HAP-1 (cell line): ENCODE measurements at regions not wholly inside any gene's neighbourhood (a gene's known extent, or its start where the extent isn't known, plus 50 kb on each side); places are given as distances from the start of the nearest gene placed in this dataset.

Experiments
- DNase-seq, 2 experiments: peaks; one replicate each; pipeline ENCODE4 v3.0.0-alpha.2; 2016 to 2020; ENCODE audit warnings: low spot score in 2 of 2
- H3K27me3 ChIP-seq: fragments of 250-450 bp; sonication (Bioruptor Pico); 2 replicates; pipeline ENCODE4 v1.5.1; 2020; ENCODE audit warnings: low read depth, mild to moderate bottlenecking, moderate library complexity
- H3K36me3 ChIP-seq: fragments of 250-450 bp; sonication (Bioruptor Pico); replicated peaks from 2 replicates; pipeline ENCODE4 v1.5.1; 2020; ENCODE audit warnings: mild to moderate bottlenecking
- H3K4me1 ChIP-seq: fragments of 250-450 bp; sonication (Bioruptor Pico); 2 replicates; pipeline ENCODE4 v1.5.1; 2020; ENCODE audit warnings: mild to moderate bottlenecking
- H3K4me3 ChIP-seq: fragments of 250-450 bp; sonication (Bioruptor Pico); 2 replicates; pipeline ENCODE4 v1.5.1; 2020; ENCODE audit warnings: mild to moderate bottlenecking, moderate library complexity
- H3K9me3 ChIP-seq: fragments of 250-450 bp; sonication (Bioruptor Pico); 2 replicates; pipeline ENCODE4 v1.5.1; 2020; ENCODE audit warnings: mild to moderate bottlenecking, moderate library complexity
- in situ Hi-C: fragments of 300-500 bp; cut with MboI; formaldehyde crosslinking; loops from 3 replicates; pipeline ENCODE4 v1.14.3; 2020; ENCODE audit warnings: low sequenced_read_pairs, inconsistent platforms, mixed read lengths

GRCh38 chr2:144597388-144597787, 77.5 kb upstream of the ZEB2 start:
- Histone ChIP-seq H3K27me3 (no peaks in the 10 kb centered on the region), H3K9me3 (no peaks in the 10 kb centered on the region), H3K36me3 (no peaks in the 10 kb centered on the region), H3K4me1 (peaks cover 16% of the 10 kb centered on the region), H3K4me3 (no peak overlapping the region)
- no peak for DNase-seq
- in situ Hi-C loops: no loop called here

GRCh38 chr2:144596073-144596871, 76.4 kb upstream of the ZEB2 start:
- H3K4me3 ChIP-seq: no peak overlapping the region
- H3K36me3 ChIP-seq: no peaks in the 10 kb centered on the region
- H3K4me1 ChIP-seq: peaks cover 16% of the 10 kb centered on the region
- H3K27me3 ChIP-seq: no peaks in the 10 kb centered on the region
- in situ Hi-C loops: no loop called here
- DNase-seq: peak; percentile 3 to 15
- H3K9me3 ChIP-seq: no peaks in the 10 kb centered on the region

- Histone ChIP-seq H3K4me1 (peaks cover 16% of the 10 kb centered on the region), H3K27me3 (no peaks in the 10 kb centered on the region), H3K4me3 (no peak overlapping the region), H3K36me3 (no peaks in the 10 kb centered on the region), H3K9me3 (no peaks in the 10 kb centered on the region)
- in situ Hi-C loops: no loop called here
- DNase-seq: no peak
Measured at GRCh38 chr2:144595686-144596072, 75.8 kb upstream of the ZEB2 start.

- in situ Hi-C loops: no loop called here
- Histone ChIP-seq H3K4me1 (peaks cover 16% of the 10 kb centered on the region), H3K9me3 (no peaks in the 10 kb centered on the region), H3K36me3 (no peaks in the 10 kb centered on the region), H3K27me3 (no peaks in the 10 kb centered on the region), H3K4me3 (no peak overlapping the region)
- no peak for DNase-seq
Measured at GRCh38 chr2:144595279-144595678, 75.4 kb upstream of the ZEB2 start.

- no peak for DNase-seq
- Histone ChIP-seq H3K4me3 (no peak overlapping the region), H3K36me3 (no peaks in the 10 kb centered on the region), H3K27me3 (no peaks in the 10 kb centered on the region), H3K4me1 (peaks cover 16% of the 10 kb centered on the region), H3K9me3 (no peaks in the 10 kb centered on the region)
- in situ Hi-C loops: no loop called here
Measured at GRCh38 chr2:144593803-144594202, 73.9 kb upstream of the ZEB2 start.

GRCh38 chr2:144592500-144593256, 72.8 kb upstream of the ZEB2 start:
- no peaks in the 10 kb centered on the region for H3K36me3 ChIP-seq
- no peaks in the 10 kb centered on the region for H3K27me3 ChIP-seq
- peaks cover 16% of the 10 kb centered on the region for H3K4me1 ChIP-seq
- in situ Hi-C loops: no loop called here
- H3K9me3 ChIP-seq: no peaks in the 10 kb centered on the region
- no peak overlapping the region for H3K4me3 ChIP-seq
- DNase-seq: no peak

- no peaks in the 10 kb centered on the region for H3K36me3 ChIP-seq
- H3K4me1 ChIP-seq: no peaks in the 10 kb centered on the region
- no peak for DNase-seq
- no peak overlapping the region for H3K4me3 ChIP-seq
- no peaks in the 10 kb centered on the region for H3K27me3 ChIP-seq
- H3K9me3 ChIP-seq: no peaks in the 10 kb centered on the region
- in situ Hi-C loops: no loop called here
Measured at GRCh38 chr2:144587306-144587705, 67.4 kb upstream of the ZEB2 start.

- in situ Hi-C loops: no loop called here
- no peaks in the 10 kb centered on the region for H3K9me3 ChIP-seq
- no peaks in the 10 kb centered on the region for H3K4me1 ChIP-seq
- H3K4me3 ChIP-seq: no peak overlapping the region
- DNase-seq: no peak
- H3K36me3 ChIP-seq: no peaks in the 10 kb centered on the region
- H3K27me3 ChIP-seq: no peaks in the 10 kb centered on the region
Measured at GRCh38 chr2:144586476-144586875, 66.6 kb upstream of the ZEB2 start.

- Histone ChIP-seq H3K4me1 (no peaks in the 10 kb centered on the region), H3K4me3 (no peak overlapping the region), H3K27me3 (no peaks in the 10 kb centered on the region), H3K9me3 (no peaks in the 10 kb centered on the region), H3K36me3 (no peaks in the 10 kb centered on the region)
- in situ Hi-C loops: no loop called here
- no peak for DNase-seq
Measured at GRCh38 chr2:144583741-144584453, 64.0 kb upstream of the ZEB2 start.

- Histone ChIP-seq H3K9me3 (no peaks in the 10 kb centered on the region), H3K4me3 (no peak overlapping the region), H3K4me1 (no peaks in the 10 kb centered on the region), H3K36me3 (no peaks in the 10 kb centered on the region), H3K27me3 (no peaks in the 10 kb centered on the region)
- no peak for DNase-seq
- in situ Hi-C loops: no loop called here
Measured at GRCh38 chr2:144583381-144583729, 63.4 kb upstream of the ZEB2 start.

GRCh38 chr2:144582651-144583380, 62.9 kb upstream of the ZEB2 start:
- Histone ChIP-seq H3K36me3 (no peaks in the 10 kb centered on the region), H3K9me3 (no peaks in the 10 kb centered on the region), H3K4me1 (no peaks in the 10 kb centered on the region), H3K27me3 (no peaks in the 10 kb centered on the region), H3K4me3 (no peak overlapping the region)
- DNase-seq: no peak
- in situ Hi-C loops: no loop called here

- H3K36me3 ChIP-seq: no peaks in the 10 kb centered on the region
- DNase-seq: peak in 1 of 2 experiments; percentile 13
- no peaks in the 10 kb centered on the region for H3K4me1 ChIP-seq
- H3K27me3 ChIP-seq: no peaks in the 10 kb centered on the region
- no peak overlapping the region for H3K4me3 ChIP-seq
- H3K9me3 ChIP-seq: no peaks in the 10 kb centered on the region
- in situ Hi-C loops: no loop called here
Measured at GRCh38 chr2:144580521-144581161, 60.7 kb upstream of the ZEB2 start.

GRCh38 chr2:144579556-144579955, 59.6 kb upstream of the ZEB2 start:
- in situ Hi-C loops: no loop called here
- no peaks in the 10 kb centered on the region for H3K4me1 ChIP-seq
- no peaks in the 10 kb centered on the region for H3K36me3 ChIP-seq
- no peaks in the 10 kb centered on the region for H3K9me3 ChIP-seq
- no peaks in the 10 kb centered on the region for H3K27me3 ChIP-seq
- no peak for DNase-seq
- H3K4me3 ChIP-seq: no peak overlapping the region
